ENCODE measurements at regions not wholly inside any gene's neighbourhood (a gene's known extent, or its start where the extent isn't known, plus 50 kb on each side); places are given as distances from the start of the nearest gene placed in this dataset.

DNA sequence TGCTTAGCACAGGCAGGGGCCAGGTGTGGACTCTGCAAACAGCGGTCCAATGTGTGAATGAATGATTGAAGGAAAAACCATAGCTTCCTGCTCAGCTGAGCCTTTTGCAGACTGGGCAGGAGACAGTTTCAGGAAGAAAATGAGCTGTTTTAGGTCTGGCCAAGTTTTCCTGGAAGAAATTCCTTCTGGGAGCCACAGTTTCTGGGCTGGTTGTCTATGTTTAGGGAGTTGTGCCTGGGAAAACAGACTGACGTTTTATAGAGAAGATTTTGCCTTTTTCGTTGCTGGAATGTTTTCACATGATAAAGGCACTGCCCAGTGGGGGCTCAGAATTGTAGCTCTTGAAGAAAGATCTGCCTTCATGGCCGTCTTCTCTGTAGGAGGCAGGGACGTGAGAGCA, 255.1 kb downstream of the CCSER2 start:
- H3K4me1 Mint-ChIP-seq (ENCODE audit: low read depth): no peaks in the 10 kb centered on the region
- no peaks in the 10 kb centered on the region for H3K4me1 ChIP-seq (ENCODE audit: insufficient read depth, low read length)
- no peaks in the 10 kb centered on the region for H3K36me3 ChIP-seq (ENCODE audit: insufficient read depth, low read length)
- no peak overlapping the region for H3K4me3 Mint-ChIP-seq
- no peak for ATAC-seq (ENCODE audit: poor library complexity)
- ChIA-PET POLR2A (no interaction called here), CTCF (no interaction called here)
- no peak overlapping the region for H3K4me3 ChIP-seq (ENCODE audit: low read length)
- intact Hi-C loops (cut with DNase I, micrococcal nuclease): no loop called here
- DNase-seq: no peak
- TF ChIP-seq, protein P1, sequence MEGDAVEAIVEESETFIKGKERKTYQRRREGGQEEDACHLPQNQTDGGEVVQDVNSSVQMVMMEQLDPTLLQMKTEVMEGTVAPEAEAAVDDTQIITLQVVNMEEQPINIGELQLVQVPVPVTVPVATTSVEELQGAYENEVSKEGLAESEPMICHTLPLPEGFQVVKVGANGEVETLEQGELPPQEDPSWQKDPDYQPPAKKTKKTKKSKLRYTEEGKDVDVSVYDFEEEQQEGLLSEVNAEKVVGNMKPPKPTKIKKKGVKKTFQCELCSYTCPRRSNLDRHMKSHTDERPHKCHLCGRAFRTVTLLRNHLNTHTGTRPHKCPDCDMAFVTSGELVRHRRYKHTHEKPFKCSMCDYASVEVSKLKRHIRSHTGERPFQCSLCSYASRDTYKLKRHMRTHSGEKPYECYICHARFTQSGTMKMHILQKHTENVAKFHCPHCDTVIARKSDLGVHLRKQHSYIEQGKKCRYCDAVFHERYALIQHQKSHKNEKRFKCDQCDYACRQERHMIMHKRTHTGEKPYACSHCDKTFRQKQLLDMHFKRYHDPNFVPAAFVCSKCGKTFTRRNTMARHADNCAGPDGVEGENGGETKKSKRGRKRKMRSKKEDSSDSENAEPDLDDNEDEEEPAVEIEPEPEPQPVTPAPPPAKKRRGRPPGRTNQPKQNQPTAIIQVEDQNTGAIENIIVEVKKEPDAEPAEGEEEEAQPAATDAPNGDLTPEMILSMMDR (IDR thresholded peaks at IDR 0.05): no peak
- no peak overlapping the region for H3K27ac ChIP-seq (ENCODE audit: low read depth in 1 of 2, low read length in 2 of 2)
- H3K27me3 ChIP-seq (ENCODE audit: control insufficient read depth in 1 of 2, insufficient read depth in 2 of 2, low read length in 2 of 2): peaks cover 0 to 3% of the 10 kb centered on the region in 2 experiments
- peaks cover 0 to 3% of the 10 kb centered on the region in 2 experiments for H3K9me3 ChIP-seq (ENCODE audit: control insufficient read depth in 1 of 2, insufficient read depth in 1 of 2, low read length in 2 of 2)
- no peaks in the 10 kb centered on the region for H3K9me3 Mint-ChIP-seq
- no peak overlapping the region for H3K27ac Mint-ChIP-seq
- peaks cover 23% of the 10 kb centered on the region for H3K27me3 Mint-ChIP-seq
- H3K36me3 Mint-ChIP-seq (ENCODE audit: low read depth): no peaks in the 10 kb centered on the region

DNA sequence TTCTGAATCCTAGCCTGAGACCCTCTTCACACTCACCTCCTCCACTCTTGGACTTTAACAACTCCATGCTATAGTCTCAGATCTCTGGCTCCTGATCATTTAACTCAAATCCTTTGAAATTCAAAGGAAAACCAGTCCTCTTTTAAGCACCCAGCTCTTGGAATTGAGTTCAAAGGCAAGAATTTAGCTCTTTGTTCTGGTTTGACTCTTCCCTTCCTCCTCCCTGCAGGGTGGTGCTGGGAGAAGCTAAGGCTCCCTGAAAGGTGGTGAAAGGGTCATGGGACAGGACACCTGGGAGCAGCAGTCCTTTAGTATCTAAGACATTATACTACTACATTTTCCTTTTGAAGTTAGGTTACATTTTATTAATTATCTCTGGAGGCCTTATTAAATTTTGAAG, 259.4 kb downstream of the CCSER2 start:
- no peaks in the 10 kb centered on the region for H3K36me3 ChIP-seq (ENCODE audit: insufficient read depth, low read length)
- Mint-ChIP-seq H3K4me1 (ENCODE audit: low read depth) (no peaks in the 10 kb centered on the region), H3K27me3 (peaks cover 7% of the 10 kb centered on the region), H3K27ac (no peak overlapping the region), H3K36me3 (ENCODE audit: low read depth) (no peaks in the 10 kb centered on the region), H3K9me3 (no peaks in the 10 kb centered on the region), H3K4me3 (no peak overlapping the region)
- ChIA-PET CTCF (no interaction called here), POLR2A (no interaction called here)
- intact Hi-C loops (cut with DNase I, micrococcal nuclease): no loop called here
- ATAC-seq (ENCODE audit: poor library complexity): no peak
- H3K27me3 ChIP-seq (ENCODE audit: control insufficient read depth in 1 of 2, insufficient read depth in 2 of 2, low read length in 2 of 2): no peaks in the 10 kb centered on the region
- H3K4me1 ChIP-seq (ENCODE audit: insufficient read depth, low read length): no peaks in the 10 kb centered on the region
- no peak overlapping the region for H3K27ac ChIP-seq (ENCODE audit: low read depth in 1 of 2, low read length in 2 of 2)
- peaks cover 0 to 3% of the 10 kb centered on the region in 2 experiments for H3K9me3 ChIP-seq (ENCODE audit: control insufficient read depth in 1 of 2, insufficient read depth in 1 of 2, low read length in 2 of 2)
- no peak overlapping the region for H3K4me3 ChIP-seq (ENCODE audit: low read length)
- TF ChIP-seq, protein P1 (IDR thresholded peaks at IDR 0.05): no peak
- no peak for DNase-seq

DNA sequence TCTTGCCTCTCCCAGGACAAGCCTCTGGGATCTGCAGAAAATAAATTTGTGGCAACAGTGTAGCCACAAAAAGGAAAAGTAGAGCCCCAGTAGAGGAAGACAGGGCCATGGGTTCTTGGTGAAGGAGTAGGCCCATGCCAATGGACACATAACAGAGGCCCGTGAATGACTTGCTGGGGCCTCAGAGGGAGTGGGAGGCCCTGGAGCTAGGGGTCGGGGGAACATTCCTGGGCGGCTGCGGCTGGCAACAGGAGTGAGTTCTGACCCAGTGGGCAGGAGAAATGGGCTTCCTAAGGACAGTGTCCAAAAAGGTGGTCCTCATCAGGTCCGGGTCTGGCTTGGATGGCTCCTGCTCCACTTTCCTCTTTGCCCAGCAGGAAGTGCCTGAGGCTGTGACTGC, 260.0 kb downstream of the CCSER2 start:
- Mint-ChIP-seq H3K27ac (no peak overlapping the region), H3K4me3 (no peak overlapping the region), H3K9me3 (no peaks in the 10 kb centered on the region), H3K27me3 (peaks cover 7% of the 10 kb centered on the region), H3K4me1 (ENCODE audit: low read depth) (no peaks in the 10 kb centered on the region), H3K36me3 (ENCODE audit: low read depth) (no peaks in the 10 kb centered on the region)
- TF ChIP-seq, protein P1 (IDR thresholded peaks at IDR 0.05): no peak
- ATAC-seq (ENCODE audit: poor library complexity) (no peak), DNase-seq (no peak)
- H3K36me3 ChIP-seq (ENCODE audit: insufficient read depth, low read length): no peaks in the 10 kb centered on the region
- CTCF ChIA-PET: no interaction called here
- POLR2A ChIA-PET: no interaction called here
- no peak overlapping the region for H3K4me3 ChIP-seq (ENCODE audit: low read length)
- no peaks in the 10 kb centered on the region for H3K4me1 ChIP-seq (ENCODE audit: insufficient read depth, low read length)
- H3K27me3 ChIP-seq (ENCODE audit: control insufficient read depth in 1 of 2, insufficient read depth in 2 of 2, low read length in 2 of 2): no peaks in the 10 kb centered on the region
- no peak overlapping the region for H3K27ac ChIP-seq (ENCODE audit: low read depth in 1 of 2, low read length in 2 of 2)
- peaks cover 0 to 3% of the 10 kb centered on the region in 2 experiments for H3K9me3 ChIP-seq (ENCODE audit: control insufficient read depth in 1 of 2, insufficient read depth in 1 of 2, low read length in 2 of 2)
- intact Hi-C loops (cut with DNase I, micrococcal nuclease): no loop called here
